ENCODE measurements at regions not wholly inside any gene's neighbourhood (a gene's known extent, or its start where the extent isn't known, plus 50 kb on each side); places are given as distances from the start of the nearest gene placed in this dataset.
"Not testable (repeated sequence)": the region's sequence is repeated elsewhere in the genome, so short reads cannot be mapped to it uniquely, and the experiment has no call there.

DNA sequence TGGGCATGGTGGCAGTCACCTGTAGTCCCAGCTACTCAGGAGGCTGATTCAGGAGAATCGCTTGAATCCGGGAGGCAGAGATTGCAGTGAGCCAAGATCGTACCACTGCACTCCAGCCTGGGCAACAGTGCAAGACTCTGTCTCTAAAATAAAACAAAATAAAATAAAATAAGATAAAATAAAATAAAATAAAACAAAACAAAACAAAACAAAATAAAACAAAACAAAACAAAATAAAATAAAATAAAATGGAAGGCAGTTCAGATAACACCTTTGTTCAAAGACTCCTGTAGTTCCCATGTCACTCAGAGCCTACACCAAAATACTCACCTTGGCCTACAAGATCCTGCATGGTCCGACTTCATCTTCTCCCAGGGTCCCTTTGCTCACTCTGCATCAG is 61.3 kb downstream of the SYF2 start:
- not testable (repeated sequence) for DNase-seq

DNA sequence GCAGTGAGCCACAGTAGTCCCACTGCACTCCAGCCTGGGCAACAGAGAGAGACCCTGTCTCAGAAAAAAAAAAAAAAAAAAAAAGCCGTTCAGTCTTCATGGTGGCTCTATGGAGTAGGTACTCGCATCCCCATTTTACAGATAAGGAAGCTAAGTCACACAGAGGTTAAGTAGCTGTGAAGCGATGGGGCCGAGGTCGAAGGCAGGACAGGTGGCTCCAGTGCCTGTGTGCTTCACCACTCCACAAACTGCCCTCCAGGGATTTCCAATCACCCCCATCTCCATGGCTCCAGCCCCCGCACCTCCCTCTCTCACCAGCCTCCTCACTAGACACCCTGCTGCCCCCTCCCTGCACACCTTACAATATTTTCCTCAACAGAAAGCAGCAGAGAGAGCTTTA is 61.9 kb downstream of the SYF2 start:
- no peak for DNase-seq

DNA sequence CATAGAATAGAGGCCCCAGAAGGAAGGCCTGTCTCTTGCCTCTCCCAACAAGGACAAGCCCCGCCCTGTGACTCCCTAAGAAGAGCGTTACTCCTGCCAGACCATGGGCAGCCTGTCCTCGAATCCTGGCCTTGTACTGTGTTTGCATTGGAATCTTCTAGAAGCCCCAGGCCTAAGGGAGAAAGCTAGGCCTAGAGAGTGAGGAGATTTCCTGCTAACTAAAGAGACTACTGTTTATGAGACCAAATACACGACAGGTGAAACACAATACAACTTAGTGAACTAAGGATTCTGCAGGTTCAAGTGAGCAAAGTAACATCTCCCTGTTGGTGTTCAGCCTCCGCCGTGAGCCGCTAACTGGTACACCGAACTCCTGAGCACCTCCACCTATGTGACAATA is 62.7 kb downstream of the SYF2 start:
- no peak for DNase-seq

DNA sequence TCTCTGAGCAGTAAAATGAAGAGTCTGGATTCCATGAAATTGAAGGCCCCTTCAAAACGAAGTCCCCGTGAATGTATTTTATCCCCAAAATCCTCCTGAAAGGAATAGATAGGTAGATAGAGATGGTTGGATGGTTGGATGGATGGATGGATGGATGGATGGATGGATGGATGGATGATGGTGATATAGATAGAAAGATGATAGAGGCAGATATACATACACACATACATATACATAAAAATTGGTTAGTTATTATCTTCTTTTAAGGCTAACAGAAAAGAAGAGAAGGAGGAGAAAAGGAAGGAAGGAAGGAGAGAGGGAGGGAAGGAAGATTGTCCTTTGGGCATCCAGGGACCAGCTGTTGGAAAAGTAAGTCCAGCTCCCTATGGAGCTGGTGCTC is 63.1 kb downstream of the SYF2 start:
- no peak for DNase-seq

DNA sequence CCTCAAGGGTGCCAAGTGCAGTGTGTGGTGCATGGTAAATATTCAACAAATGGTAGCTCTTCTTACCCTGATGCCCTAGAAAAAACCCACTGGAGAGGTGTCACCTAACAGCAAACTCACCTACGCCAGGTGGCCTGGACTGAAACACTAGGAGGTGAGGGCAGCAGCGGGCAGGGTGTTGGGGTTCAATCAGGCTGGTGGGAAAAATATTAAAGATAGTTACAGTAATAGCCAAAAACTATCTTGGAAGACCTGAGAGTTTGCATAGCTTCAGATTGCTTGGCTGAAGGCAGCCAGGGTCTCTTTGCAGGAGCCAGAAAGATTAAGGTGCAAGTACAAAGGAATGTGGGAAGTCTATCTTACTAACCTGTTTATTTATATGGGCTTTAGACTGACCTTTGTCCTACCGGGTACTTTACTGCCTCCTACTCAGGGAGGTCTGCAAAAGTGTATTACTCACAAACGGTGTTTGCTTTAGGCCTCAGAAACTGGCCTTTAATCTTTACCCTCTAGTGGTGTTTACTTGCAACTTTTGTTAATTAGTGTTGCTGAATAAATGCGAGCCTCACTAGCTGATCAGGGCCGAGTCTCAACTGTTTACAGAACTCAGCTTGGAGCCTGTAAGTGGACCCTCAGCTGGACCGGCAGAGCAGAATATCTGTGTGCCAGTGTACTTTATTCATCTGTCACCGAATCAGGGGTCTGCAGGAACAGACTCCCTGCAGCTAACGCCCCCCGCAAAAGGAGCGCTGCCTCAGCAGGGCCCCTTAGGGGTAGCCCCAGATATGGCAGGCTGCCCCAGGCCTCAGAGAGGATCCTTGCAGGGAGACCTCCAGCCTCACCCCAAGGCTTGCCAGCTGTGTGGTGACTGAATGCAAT is 63.9 kb downstream of the SYF2 start:
- DNase-seq, result no peak

DNA sequence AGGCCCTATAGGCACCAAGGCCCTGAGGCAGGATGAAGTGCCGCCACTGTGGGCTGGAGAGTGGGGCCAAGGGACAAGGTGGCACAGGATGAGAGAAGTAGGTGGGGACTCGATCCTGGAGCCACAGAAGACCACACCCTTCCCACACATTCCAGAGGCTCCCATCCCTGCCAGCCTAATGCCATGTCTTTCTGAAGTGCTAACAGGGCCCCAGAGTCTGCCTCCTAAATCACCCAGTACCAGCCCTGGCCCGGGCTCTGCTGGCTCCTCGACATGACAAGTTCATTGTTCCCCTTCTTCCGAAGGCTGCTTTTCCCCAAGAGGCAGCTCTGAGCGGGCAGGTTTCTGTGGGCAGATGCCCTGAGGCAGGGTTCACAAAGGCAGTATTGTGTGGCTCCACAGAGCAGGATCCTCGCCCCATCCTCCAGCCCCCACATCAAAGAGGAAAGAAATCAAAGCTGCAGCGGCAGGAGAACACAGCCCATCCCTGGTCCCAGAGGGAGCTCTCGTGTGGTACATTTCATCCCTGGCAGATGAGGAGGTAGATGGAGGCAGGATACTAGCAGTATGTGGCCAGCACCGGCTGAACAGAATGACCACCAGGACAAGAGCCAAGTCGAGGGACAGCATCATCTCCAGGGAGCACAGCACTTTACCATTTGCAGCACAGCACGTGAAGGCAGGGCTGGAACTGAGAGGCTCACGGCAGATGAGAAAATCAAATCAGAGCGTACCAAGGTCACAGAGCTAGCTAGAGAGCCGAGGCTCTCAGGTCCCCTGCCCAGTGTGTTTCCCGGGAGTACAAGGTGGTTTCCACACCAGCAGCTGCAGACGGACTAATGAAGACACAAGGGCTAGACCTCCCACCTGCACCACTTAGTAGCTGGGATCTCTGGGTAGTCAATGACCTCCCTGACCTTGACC is 64.8 kb downstream of the SYF2 start:
- DNase-seq, result peak; percentile 74

DNA sequence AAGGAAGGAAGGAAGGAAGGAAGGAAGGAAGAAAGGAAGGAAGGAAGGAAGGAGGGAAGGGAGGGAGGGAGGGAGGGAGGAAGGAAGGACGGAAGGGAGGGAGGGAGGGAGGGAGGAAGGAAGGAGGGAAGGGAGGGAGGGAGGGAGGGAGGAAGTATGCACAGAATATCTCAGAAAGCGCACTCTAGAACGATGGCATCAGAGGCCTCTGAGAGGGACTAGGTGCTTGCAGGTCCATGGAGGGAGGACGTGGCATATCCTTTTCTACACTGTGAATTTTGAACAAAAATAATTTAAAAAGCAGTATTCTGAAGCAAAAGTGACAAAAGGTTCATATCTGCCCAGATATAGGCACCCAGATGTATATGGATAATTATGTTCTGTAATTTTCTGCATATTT is 65.5 kb downstream of the SYF2 start:
- DNase-seq, result no peak

DNA sequence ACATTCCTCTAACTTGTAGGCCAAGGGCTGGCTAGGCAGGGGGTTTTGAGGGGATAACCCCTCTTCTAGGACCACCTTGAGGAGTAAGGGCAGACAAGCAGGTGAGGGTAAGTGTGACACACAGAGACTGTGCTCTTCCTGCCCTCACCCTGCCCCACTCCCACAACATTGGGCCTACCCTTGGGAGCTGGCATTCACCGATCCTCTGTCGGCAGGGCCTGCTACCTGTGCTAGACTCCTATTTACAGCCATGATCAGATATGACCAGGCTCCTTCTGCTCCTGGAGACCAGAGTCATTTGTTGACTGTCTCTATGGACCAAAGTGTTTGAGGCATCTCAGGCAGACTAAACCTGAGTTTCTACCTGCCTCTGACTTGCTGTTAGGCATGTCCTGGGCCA is 68.3 kb downstream of the SYF2 start:
- DNase-seq, result no peak

DNA sequence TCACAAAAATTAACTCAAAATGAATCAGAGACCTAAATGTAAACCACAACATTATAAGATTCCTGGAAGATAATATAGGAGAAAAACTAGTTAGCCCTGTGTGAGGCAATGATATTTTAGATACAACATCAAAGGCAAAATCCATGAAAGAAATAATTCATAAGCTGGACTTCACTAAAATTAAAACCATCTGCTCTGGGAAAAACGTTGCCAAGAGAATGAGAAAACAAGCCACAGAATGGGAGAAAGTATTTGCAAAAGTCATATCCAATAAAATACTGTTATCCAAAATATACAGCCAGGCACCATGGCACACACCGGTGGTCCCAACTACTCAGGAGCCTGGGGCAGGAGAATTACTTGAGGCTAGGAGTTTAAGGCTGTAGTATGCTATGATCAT is 70.3 kb downstream of the SYF2 start:
- DNase-seq, result no peak

DNA sequence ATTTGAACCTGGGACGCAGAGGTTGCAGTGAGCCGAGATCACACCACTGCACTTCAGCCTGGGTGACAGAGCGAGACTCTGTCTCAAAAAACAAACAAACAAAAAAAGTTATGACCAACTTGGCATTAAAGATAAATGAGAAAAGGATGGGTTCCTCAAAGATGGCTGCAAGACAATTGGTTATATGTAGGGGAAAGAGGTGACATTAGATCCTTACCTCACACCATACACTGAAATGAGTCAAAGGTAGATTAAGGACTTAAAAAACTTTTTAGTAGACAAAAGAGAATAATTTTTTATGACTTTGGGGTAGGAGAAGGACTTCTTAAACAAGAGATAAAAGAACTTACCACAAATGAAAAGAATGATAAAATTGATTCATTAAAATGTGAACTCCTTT is 74.5 kb downstream of the SYF2 start:
- DNase-seq, result no peak

DNA sequence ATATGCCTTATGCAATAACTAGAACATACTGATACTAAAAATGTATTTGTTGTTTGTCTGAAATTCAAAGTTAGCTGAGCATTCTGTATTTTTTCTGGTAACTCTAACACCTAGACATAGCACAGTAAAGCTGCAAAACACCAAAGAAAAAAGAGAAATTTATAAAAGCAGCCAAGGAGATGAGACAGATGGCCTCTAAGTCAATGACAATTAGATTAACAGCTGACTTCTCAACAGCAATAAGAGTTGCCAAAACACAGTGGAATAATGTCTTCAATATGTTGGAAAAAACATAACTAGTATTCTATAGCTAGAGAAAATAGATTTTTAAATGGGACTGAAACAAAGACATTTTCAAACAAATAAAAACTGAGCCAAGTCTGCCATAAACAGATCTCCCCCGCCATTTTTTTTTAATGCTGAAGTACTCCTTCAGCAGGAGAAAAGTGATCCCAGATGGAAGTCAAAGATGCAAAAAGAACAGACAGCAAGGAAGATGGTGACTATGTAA is 81.3 kb downstream of the SYF2 start:
- no peak for DNase-seq

DNA sequence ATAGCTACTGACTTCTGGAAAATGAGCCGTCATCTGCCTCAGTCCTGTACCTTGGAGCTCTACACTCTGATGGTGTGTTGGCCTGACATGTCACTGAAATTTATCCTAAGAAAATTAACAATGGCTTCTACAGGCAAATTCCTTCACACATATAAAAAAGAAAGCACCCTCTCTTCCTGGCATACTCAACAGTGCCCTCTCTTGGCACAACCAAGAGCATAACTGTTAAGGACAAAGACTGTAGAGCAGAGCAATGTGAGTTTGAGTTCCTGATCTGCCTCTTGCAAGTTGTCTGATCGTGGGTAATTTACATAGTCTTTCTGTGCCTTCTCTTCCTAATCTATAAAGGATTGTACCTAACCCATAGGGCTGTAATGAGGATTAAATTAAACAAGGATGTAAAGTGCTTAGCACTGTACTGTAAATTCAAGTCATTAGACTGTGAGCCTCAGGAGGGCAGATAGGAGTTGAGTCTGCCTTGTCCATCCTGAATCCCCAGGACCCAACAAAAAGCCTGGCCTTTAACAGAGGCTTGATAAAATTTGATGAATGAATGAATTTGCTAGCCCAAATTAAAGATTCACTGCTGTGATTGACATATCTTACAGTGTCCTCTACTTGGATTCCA is 83.5 kb downstream of the SYF2 start:
- DNase-seq, result no peak

DNA sequence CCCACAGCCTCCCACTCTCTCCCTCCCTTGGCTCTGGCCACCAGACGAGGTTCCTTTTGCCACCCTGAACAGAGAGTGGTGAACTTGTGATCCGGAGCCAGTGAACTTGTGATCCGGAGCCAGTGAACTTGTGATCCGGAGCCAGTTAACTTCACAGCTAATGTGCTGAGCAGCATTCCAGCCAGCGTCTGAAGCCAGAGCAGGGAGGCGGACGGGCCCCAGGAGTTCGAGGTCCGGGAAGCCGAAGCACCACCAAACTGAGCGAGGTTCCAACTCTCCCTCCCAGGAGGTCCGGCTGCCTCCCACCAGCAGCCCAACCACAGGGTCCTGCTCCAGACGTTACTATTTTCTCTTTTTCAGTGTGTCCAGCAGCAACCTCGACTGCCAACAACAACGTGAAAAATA is 85.8 kb downstream of the SYF2 start:
- no peak for DNase-seq

DNA sequence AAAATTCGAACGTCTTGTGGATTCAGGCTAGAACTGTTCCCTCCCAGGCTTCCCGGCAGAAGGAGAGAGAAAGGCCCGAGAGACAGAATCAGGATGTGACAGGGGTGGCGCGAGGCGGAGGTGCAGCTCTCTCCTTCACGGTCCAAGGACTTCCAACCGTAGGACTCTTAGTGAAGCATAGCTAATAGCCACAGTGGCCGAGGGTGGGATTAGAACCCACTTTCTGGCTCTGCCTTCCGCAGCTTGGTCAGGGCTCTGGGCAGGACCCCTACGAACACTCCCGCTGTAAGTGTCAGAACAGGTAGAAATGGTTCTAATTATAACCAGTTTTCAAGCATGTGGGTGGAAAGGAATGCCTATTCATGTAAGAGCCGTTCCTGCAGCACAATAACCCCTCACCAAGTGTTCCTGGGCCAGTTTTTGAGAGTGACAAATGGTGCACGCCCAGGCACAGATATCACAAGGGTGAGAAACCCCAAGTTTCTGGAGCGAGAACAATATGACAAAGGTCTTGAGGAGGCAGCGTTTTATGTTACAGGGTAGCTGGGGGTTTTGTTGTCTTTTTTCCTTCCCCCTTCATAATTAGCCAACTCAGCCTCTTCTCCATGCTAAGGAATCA is 86.4 kb downstream of the SYF2 start:
- DNase-seq, result peak; percentile 21

DNA sequence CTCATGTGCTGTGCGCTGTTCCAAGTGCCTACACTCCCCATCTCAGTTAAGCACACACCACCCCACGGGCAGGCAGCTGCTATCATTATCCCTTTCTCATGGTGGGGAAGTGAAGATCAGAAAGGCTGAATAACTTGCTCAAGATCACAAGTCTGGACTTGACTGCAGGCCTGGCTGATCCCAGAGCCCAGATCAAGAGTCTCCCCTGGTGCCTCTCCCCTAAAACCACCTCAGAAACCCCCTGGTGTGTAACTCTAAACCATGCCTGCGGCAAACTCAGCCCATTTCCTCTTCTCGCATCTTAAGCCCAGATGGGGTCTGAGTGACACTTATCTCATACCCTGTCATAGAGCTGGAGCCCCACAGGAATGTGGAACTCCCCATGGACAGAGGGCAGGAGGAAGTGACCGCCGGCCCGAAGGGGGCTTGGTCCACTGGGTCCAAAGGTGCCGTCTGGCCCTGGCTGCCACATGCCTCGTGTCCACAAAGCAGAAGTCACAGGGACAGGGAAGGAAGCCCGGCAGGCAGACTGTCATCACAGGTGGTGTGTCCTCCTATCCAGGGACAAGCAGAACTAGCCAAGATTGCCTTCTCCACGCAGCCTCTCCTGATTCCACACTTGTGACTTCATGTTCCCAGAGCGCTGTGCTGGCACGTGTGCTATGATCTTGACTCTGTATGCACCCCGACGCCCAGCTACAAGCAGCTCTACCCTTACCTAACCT is 92.1 kb downstream of the SYF2 start:
- DNase-seq, result no peak

DNA sequence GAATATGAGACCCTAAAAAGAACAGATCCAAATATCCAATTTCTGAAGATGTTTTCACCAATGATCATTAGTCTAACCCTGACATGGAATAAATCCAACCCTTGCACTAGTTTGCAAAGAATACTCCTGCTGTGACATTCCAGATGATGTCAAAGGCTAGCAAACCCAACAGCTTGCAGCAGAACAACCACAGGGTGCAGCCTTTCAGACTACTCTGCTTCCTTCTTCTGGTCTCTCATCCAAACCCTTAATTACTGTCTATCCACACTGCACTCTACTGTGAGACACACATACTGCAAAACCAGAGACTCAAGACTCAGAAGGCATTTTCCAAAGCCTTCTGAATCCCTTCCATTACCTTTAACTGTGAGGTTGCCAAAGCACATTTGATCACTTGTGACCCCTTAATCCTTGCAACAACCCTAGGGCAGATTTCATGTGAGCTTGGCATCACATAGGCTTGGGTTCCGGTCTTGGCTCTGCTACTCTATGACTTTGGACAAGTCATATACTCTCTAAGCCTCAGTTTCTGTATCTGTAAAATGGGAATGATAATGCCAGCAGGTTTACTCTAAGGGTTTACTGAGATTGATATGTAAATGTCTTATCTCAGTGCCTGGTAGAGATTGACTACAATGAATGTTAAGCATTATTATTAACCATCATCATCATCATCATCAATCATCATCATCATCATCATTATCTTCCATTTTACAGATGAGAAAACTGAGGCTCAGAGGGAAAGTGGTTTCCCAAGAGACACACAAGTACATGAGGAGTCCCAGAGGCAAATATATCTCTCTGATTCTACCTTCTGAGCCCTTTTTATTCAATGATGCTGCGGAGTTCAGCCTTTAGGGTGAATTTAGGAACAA is 94.5 kb downstream of the SYF2 start:
- DNase-seq, result no peak

DNA sequence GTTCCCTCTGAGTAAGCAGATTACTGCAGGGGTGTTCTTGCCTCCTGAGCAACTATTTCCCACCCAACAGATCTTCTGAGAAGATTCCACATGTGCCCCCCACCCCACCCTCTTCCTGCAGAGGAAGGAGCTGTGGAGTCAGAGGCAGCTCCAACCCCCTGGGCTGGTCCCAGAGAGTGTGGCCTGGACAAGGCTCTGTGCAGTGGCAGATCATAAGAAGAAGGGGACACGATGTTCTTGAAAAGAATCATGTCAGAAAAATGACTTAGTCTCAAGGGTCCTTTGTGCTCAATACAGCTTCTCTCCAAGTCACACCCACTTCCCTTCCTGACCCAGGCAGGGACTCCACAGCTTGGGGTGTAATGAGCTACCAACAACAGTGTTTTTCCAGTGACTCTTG is 95.2 kb downstream of the SYF2 start:
- DNase-seq, result no peak

DNA sequence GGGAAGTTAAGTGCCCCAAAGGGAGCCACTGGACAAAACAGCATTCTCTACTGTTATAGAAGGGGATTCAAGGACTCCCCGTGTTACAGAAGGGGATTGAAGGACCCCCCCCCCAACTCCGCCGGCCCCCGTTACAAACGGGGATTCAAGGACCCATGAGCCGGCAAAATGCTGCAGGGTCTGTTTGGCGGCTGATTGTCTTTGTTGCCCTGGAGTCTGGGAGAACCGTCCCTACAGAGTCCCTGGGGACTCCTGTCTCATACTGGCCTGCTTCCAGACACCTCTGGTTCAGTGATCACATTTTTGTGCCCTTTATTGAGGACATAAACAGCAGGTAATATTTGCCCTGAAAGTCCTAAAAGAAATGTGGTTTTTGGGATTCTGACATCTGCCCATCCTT is 96.4 kb downstream of the SYF2 start:
- DNase-seq, result peak; percentile 59

DNA sequence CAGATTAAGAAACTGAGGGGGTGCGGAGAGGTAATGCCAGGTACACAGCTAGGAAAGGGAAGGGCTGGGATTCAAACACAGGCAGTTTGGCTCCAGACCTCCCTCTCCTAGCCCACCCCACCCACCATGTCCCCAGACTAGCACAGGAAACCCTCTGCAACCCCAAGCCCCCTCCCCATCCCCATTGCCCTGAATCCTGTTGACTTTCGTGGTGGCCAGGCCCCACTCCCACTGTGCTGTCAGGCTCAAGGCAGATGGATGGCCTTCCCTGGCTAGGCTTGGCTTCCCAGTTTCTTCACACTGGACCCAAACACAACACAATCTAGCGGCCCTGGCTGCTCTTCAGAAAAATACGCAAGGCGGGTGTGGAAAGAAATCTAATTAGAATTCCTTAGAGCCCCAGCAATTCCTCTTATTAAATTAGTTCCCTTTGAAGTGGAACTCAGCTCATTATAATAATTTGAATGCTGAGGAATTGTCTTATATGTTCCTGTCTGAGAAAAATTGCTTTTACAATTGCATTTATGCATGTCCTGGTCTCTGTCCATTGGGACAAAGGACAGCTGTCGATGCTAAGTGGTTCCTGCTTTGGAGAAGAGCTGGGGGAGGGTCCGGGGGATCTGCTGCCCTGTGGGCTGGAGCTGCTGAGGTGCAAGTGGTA is 97.4 kb downstream of the SYF2 start:
- no peak for DNase-seq

DNA sequence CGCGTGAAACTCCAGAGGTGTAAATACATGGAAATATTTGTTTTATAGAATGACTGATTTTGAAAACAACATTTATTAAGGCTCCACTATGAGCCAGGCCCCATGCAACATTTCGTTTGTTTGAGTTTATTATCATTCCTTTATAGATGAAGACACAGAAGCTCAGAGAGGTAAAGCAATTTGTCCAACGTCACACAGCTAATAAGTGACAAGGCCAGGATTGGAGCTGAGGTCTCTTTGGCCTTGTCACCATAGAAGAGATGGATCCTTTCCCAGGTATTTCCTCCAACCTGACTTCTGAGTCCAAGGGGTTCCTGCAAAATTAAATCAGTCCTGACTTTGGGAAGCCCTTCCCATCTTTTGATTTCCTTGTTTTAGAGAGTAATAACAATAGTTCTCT is 98.0 kb downstream of the SYF2 start:
- DNase-seq, result no peak

DNA sequence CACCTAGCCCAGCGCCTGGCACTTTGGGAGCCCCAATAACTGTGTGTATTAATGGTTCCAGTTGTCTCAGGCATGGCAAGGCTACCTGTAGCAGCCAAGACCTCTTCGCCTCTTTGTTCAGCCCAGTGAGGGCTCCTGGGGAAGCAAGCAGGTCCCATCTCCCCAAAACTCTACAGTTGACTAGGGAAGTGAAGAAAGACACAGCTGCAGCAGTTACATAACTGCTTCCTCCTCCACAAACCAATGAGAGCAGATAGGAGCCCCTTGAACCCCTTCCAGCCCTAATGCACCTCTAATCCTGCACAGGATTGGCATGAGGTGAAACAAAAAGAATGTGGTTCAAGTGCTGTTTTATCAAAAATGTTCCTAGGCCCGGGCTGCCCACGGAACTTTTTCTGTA is 100.5 kb downstream of the SYF2 start:
- no peak for DNase-seq
